ENCODE measurements at regions not wholly inside any gene's neighbourhood (a gene's known extent, or its start where the extent isn't known, plus 50 kb on each side); places are given as distances from the start of the nearest gene placed in this dataset.

- TF ChIP-seq CTCF (optimal IDR thresholded peaks at IDR 0.05 in 1 of 3, IDR thresholded peaks at IDR 0.05 in 1 of 3, conservative IDR thresholded peaks at IDR 0.05 in 1 of 3; ENCODE audit: extremely low read depth in 1 of 3, insufficient read depth in 2 of 3, low read length in 3 of 3) (no peak), EZH2 (IDR thresholded peaks at IDR 0.05; ENCODE audit: low read length) (no peak)
Observed at GRCh38 chr3:147483578-147483977, 74.4 kb downstream of the ZIC1 start.

All from keratinocyte (primary cell).